ENCODE measurements at regions not wholly inside any gene's neighbourhood (a gene's known extent, or its start where the extent isn't known, plus 50 kb on each side); places are given as distances from the start of the nearest gene placed in this dataset.

DNA sequence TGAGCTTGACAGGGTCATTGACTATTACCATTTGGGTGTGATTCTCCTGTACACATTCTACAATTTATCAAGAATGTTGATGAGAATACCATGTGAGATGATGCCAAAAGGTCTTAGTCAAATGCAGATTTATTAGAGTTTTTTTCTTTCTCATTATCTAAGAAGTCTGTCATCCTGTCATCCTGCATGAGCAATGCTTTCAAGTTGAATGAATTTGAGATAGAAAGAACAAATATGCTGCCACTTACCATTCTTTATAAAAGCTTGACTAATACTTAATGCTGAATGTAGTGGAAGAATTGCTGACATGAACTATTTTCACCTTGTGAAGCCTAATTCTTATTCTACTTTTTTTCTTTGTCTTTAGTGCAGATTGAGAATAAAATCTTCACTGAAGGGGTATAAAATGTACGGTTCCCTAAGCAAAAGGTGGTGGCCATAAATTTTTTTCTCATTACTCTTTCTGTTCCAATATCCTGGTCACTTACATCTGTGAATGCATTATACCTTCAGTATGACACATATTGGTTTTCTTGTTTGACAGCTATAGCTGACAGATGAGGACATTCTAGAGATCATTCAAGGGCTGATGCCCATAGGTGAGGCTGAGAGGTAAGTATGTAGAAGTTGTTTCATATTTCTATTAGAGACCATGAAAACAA lies 1434.7 kb downstream of the SLITRK1 start:
- Histone ChIP-seq H3K27me3 (ENCODE audit: control insufficient read depth, insufficient read depth, low read length) (no peaks in the 10 kb centered on the region), H3K4me1 (ENCODE audit: control insufficient read depth, insufficient read depth, low read length) (no peaks in the 10 kb centered on the region), H3K4me3 (ENCODE audit: low read length) (no peak overlapping the region), H3K36me3 (ENCODE audit: control insufficient read depth, insufficient read depth, low read length) (no peaks in the 10 kb centered on the region), H3K9me3 (ENCODE audit: control insufficient read depth, insufficient read depth, low read length) (no peaks in the 10 kb centered on the region), H3K27ac (ENCODE audit: low read length) (no peak overlapping the region)
- WGBS (ENCODE audit: insufficient coverage, insufficient read length) = no CpG with 5 or more reads among the region's 1 CpG
- DNase-seq (ENCODE audit: low read depth, low spot score) = no peak

DNA sequence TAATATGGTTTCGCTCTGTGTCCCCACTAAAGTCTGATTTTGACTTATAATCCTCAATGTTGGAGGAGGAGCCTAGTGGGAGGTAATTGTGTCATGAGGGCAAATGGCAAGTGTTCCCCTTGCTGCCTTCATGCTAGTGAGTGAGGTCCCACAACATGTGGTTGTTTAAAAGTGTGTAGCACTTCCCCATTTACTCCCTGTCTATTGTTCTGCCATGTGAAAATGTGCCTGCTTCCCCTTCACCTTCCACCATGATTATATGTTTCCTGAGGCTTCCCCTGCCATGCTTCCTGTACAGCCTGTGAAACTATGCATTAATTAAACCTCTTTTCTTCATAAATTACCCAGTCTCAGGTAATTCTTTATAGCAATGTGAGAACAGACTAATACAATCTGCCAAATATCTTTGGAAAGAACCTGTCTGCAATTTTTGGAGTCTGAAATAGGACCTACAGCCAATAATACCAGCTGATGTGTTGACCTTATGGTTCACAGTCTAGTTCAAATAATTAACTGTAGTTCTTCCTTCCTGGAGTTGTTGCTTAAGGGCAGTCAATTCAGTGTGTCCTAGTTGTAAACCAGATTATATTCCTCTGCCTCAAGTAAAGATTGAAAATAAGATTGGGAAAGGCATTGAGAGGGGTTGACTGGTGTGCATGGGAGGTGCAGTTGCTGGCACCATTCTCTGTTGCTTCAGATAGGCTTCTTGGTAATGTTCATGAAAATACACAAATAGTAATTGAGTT lies 1442.9 kb downstream of the SLITRK1 start:
- Histone ChIP-seq H3K27me3 (ENCODE audit: control insufficient read depth, insufficient read depth, low read length) (no peaks in the 10 kb centered on the region), H3K9me3 (ENCODE audit: control insufficient read depth, insufficient read depth, low read length) (no peaks in the 10 kb centered on the region), H3K27ac (ENCODE audit: low read length) (no peak overlapping the region), H3K4me1 (ENCODE audit: control insufficient read depth, insufficient read depth, low read length) (no peaks in the 10 kb centered on the region), H3K36me3 (ENCODE audit: control insufficient read depth, insufficient read depth, low read length) (no peaks in the 10 kb centered on the region), H3K4me3 (ENCODE audit: low read length) (no peak overlapping the region)
- WGBS (ENCODE audit: insufficient coverage, insufficient read length) = no CpG with 5 or more reads among the region's 1 CpG
- no peak for DNase-seq (ENCODE audit: low read depth, low spot score)

DNA sequence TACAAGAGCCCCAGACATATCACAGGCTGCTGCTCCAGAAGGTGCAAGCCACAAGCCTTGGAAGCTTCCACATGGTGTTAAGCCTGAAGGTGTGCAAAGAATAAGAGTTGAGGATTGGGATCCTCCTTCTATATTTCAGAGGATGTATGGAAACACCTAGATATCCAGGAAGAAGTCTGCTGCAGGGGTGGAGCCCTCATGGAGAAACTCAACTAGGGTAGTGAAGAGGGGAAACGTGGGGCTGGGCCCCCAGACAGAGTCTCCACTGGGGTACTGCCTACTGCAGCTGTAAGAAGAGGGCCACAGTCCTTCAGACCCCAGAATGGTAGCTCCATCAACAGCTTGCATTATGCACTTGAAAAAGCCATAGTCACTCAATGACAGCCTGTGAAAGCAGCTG lies 1444.0 kb downstream of the SLITRK1 start:
- no peaks in the 10 kb centered on the region for H3K9me3 ChIP-seq (ENCODE audit: control insufficient read depth, insufficient read depth, low read length)
- WGBS (ENCODE audit: insufficient coverage, insufficient read length) = no CpG with 5 or more reads among the region's 1 CpG
- no peaks in the 10 kb centered on the region for H3K4me1 ChIP-seq (ENCODE audit: control insufficient read depth, insufficient read depth, low read length)
- DNase-seq (ENCODE audit: low read depth, low spot score) = no peak
- no peaks in the 10 kb centered on the region for H3K36me3 ChIP-seq (ENCODE audit: control insufficient read depth, insufficient read depth, low read length)
- no peak overlapping the region for H3K27ac ChIP-seq (ENCODE audit: low read length)
- no peaks in the 10 kb centered on the region for H3K27me3 ChIP-seq (ENCODE audit: control insufficient read depth, insufficient read depth, low read length)
- no peak overlapping the region for H3K4me3 ChIP-seq (ENCODE audit: low read length)

DNA sequence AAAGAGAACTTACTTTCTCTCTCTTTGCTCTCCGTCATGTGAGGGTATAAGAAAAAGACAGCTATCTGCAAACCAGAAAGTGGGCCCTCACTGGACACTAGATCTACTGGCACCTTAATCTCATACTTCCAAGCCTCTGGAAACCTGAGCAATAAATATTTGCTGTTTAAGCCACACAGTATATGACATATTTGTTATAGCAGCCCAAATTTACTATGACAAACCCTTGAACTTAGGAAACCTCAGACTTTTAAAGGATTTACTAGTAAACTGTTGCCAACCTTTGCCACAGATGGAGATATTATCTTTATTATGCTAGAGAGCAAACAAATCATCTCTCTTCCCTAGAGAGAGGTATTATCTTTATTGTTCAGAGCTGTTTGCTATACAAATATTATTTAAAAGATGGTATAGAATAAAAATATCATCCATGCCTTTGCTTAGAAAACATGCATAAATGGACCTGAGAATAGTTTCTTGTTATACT lies 1446.1 kb downstream of the SLITRK1 start:
- WGBS (ENCODE audit: insufficient coverage, insufficient read length) = no CpG with 5 or more reads among the region's 1 CpG
- no peak for DNase-seq (ENCODE audit: low read depth, low spot score)
- H3K27me3 ChIP-seq (ENCODE audit: control insufficient read depth, insufficient read depth, low read length) = no peaks in the 10 kb centered on the region
- H3K27ac ChIP-seq (ENCODE audit: low read length) = no peak overlapping the region
- no peaks in the 10 kb centered on the region for H3K4me1 ChIP-seq (ENCODE audit: control insufficient read depth, insufficient read depth, low read length)
- no peaks in the 10 kb centered on the region for H3K9me3 ChIP-seq (ENCODE audit: control insufficient read depth, insufficient read depth, low read length)
- H3K36me3 ChIP-seq (ENCODE audit: control insufficient read depth, insufficient read depth, low read length) = no peaks in the 10 kb centered on the region
- H3K4me3 ChIP-seq (ENCODE audit: low read length) = no peak overlapping the region

DNA sequence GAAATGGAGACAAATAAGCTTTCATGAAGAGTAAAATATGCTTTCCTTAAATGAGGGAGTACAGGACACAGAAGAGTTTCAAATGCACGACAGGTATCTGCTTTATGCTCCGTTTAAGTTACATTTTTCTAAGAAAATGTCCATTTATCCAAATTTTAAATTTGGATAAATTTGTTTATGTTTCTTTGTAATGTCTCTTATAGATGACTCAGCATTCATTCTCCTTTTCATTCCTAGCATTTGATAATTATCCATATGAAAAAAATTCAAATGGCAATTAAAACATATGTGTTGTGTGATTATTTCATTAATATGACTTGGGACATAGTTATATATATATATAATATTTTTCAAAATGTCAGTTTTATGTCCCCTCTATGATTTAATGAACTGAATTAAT lies 1449.3 kb downstream of the SLITRK1 start:
- H3K36me3 ChIP-seq (ENCODE audit: control insufficient read depth, insufficient read depth, low read length) = no peaks in the 10 kb centered on the region
- H3K4me3 ChIP-seq (ENCODE audit: low read length) = no peak overlapping the region
- H3K27me3 ChIP-seq (ENCODE audit: control insufficient read depth, insufficient read depth, low read length) = no peaks in the 10 kb centered on the region
- H3K4me1 ChIP-seq (ENCODE audit: control insufficient read depth, insufficient read depth, low read length) = no peaks in the 10 kb centered on the region
- DNase-seq (ENCODE audit: low read depth, low spot score) = no peak
- no peak overlapping the region for H3K27ac ChIP-seq (ENCODE audit: low read length)
- no peaks in the 10 kb centered on the region for H3K9me3 ChIP-seq (ENCODE audit: control insufficient read depth, insufficient read depth, low read length)
- WGBS (ENCODE audit: insufficient coverage, insufficient read length) = no CpG with 5 or more reads among the region's 2 CpGs

DNA sequence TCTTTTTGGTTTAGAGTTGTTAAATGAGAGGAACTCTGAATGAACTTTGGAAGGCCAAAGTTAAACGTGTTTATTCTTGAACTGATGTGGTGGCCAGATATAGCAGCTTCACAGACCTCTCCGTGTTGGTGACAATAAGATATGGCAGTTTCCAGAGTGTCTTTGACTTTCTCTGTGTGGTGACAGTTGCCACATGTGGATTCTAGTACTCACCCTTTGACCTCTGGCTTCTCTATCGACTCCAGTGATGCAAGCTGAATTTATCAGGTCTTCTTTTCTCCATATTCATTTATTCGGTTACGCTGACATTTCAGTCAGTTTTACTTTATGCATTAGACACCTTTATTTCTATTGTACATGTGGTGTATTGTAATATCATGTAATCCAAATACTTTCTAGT lies 1469.5 kb downstream of the SLITRK1 start:
- no peak for DNase-seq (ENCODE audit: low read depth, low spot score)
- no peaks in the 10 kb centered on the region for H3K9me3 ChIP-seq (ENCODE audit: control insufficient read depth, insufficient read depth, low read length)
- H3K36me3 ChIP-seq (ENCODE audit: control insufficient read depth, insufficient read depth, low read length) = no peaks in the 10 kb centered on the region
- H3K4me3 ChIP-seq (ENCODE audit: low read length) = no peak overlapping the region
- H3K4me1 ChIP-seq (ENCODE audit: control insufficient read depth, insufficient read depth, low read length) = no peaks in the 10 kb centered on the region
- no CpG with 5 or more reads among the region's 5 CpGs for WGBS (ENCODE audit: insufficient coverage, insufficient read length)
- H3K27ac ChIP-seq (ENCODE audit: low read length) = no peak overlapping the region
- no peaks in the 10 kb centered on the region for H3K27me3 ChIP-seq (ENCODE audit: control insufficient read depth, insufficient read depth, low read length)

DNA sequence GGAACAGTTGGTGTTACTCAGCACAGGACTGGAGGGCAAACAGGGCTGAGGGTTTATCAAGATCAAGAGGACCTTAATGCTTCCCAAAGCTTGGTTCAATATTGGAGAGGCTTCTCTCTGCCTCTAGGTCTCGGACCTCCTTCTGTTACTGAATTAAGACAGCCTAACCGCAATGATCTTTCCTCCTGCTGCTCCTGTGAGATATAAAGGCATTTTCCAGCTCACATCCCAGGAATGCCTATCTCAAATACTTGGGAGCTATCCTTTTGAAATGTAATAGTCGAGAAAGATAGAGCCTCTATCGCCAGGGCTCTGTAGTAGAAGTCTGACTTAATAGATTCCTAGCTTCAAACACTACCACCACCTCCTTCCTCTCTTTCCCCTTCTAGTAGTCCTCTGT lies 1475.0 kb downstream of the SLITRK1 start:
- no peaks in the 10 kb centered on the region for H3K9me3 ChIP-seq (ENCODE audit: control insufficient read depth, insufficient read depth, low read length)
- no peak overlapping the region for H3K4me3 ChIP-seq (ENCODE audit: low read length)
- H3K27me3 ChIP-seq (ENCODE audit: control insufficient read depth, insufficient read depth, low read length) = no peaks in the 10 kb centered on the region
- DNase-seq (ENCODE audit: low read depth, low spot score) = no peak
- H3K4me1 ChIP-seq (ENCODE audit: control insufficient read depth, insufficient read depth, low read length) = no peaks in the 10 kb centered on the region
- H3K27ac ChIP-seq (ENCODE audit: low read length) = no peak overlapping the region
- no peaks in the 10 kb centered on the region for H3K36me3 ChIP-seq (ENCODE audit: control insufficient read depth, insufficient read depth, low read length)
- no CpG with 5 or more reads among the region's 4 CpGs for WGBS (ENCODE audit: insufficient coverage, insufficient read length)

DNA sequence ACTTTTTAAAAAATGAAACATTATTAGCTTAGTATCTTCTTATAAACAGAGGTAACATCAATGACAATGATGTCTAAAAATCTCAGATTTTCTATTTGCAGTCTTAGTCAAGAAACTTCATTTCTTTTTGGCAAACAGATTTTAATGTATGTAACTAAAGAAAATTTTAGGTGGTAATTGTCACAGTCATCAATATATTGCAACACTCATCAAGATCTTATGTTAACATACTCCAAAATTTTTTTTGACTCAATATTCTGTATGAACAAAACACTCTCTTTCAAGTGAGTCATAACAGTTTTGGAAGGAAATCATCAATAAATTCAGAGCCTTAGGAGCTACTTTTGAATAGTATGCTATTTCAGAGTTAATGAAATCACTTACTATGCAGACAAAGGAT lies 1507.6 kb downstream of the SLITRK1 start:
- no peaks in the 10 kb centered on the region for H3K27me3 ChIP-seq (ENCODE audit: control insufficient read depth, insufficient read depth, low read length)
- no peak overlapping the region for H3K4me3 ChIP-seq (ENCODE audit: low read length)
- no peaks in the 10 kb centered on the region for H3K36me3 ChIP-seq (ENCODE audit: control insufficient read depth, insufficient read depth, low read length)
- no peak overlapping the region for H3K27ac ChIP-seq (ENCODE audit: low read length)
- H3K9me3 ChIP-seq (ENCODE audit: control insufficient read depth, insufficient read depth, low read length) = no peaks in the 10 kb centered on the region
- no peak for DNase-seq (ENCODE audit: low read depth, low spot score)
- H3K4me1 ChIP-seq (ENCODE audit: control insufficient read depth, insufficient read depth, low read length) = no peaks in the 10 kb centered on the region

DNA sequence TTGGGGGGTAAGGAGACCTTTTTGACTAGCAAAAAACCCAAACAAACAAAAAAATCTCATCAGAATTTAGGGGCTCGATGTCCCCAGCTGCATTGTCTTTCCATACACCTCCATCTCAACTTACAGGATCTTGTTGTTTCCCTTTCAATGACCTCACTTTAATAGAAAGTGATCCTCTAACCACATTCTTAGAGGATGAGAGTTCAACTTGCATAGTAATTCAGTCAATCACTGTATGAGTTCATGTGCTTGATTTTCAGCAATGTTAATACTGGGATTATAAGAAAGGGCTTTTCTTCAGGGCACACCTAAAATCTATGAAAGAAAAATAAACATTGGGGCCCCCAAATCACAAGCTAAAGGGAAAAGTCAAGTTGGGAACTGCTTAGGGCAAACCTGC lies 1512.0 kb downstream of the SLITRK1 start:
- WGBS (ENCODE audit: insufficient coverage, insufficient read length) = no CpG with 5 or more reads among the region's 1 CpG

DNA sequence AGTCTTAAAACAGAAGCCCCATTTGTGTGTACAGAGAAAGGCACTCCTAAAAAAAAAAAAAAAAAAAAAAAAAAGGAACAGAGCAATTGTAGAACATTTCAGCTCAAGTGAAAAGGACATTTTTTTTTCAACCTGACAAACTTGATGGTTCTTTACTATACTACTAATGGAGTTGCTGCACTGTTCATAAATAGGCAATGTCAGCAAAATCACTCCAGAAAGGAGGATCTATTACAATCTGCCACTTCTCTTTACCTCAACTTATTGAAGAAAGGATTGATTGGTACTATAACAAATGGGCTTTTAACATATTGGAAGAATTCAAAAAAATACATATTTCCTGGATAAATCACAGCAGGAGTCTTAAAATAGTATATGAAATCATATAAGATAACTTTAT lies 1517.7 kb downstream of the SLITRK1 start:
- H3K9me3 ChIP-seq (ENCODE audit: control insufficient read depth, insufficient read depth, low read length) = no peaks in the 10 kb centered on the region
- H3K27ac ChIP-seq (ENCODE audit: low read length) = no peak overlapping the region
- H3K36me3 ChIP-seq (ENCODE audit: control insufficient read depth, insufficient read depth, low read length) = no peaks in the 10 kb centered on the region
- no peaks in the 10 kb centered on the region for H3K27me3 ChIP-seq (ENCODE audit: control insufficient read depth, insufficient read depth, low read length)
- no peaks in the 10 kb centered on the region for H3K4me1 ChIP-seq (ENCODE audit: control insufficient read depth, insufficient read depth, low read length)
- H3K4me3 ChIP-seq (ENCODE audit: low read length) = no peak overlapping the region
- no peak for DNase-seq (ENCODE audit: low read depth, low spot score)

More for the DNA sequence above, 1512.0 kb downstream of the SLITRK1 start:
- Histone ChIP-seq H3K27ac (ENCODE audit: low read length) (no peak overlapping the region), H3K27me3 (ENCODE audit: control insufficient read depth, insufficient read depth, low read length) (no peaks in the 10 kb centered on the region), H3K4me1 (ENCODE audit: control insufficient read depth, insufficient read depth, low read length) (no peaks in the 10 kb centered on the region), H3K36me3 (ENCODE audit: control insufficient read depth, insufficient read depth, low read length) (no peaks in the 10 kb centered on the region), H3K9me3 (ENCODE audit: control insufficient read depth, insufficient read depth, low read length) (no peaks in the 10 kb centered on the region), H3K4me3 (ENCODE audit: low read length) (no peak overlapping the region)
- DNase-seq (ENCODE audit: low read depth, low spot score) = no peak

DNA sequence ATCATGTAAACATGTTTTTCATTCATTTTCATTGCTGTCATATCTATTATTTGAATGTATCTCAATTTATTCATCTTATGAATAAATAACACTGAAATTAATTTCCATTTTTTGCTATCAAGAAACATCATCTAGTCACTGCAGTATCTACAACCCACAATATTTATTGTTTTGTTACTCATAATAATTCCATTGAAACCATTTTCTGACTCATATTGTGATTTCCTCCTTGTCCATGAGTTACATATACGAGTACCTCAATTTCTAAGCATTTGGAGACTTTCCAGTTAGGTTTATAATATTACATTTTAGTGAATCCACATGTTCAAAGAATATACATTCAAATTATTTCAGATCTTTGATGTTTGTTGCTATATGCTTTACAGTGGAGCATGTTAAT lies 1524.0 kb downstream of the SLITRK1 start:
- Histone ChIP-seq H3K27me3 (ENCODE audit: control insufficient read depth, insufficient read depth, low read length) (no peaks in the 10 kb centered on the region), H3K4me1 (ENCODE audit: control insufficient read depth, insufficient read depth, low read length) (no peaks in the 10 kb centered on the region), H3K36me3 (ENCODE audit: control insufficient read depth, insufficient read depth, low read length) (no peaks in the 10 kb centered on the region), H3K4me3 (ENCODE audit: low read length) (no peak overlapping the region), H3K9me3 (ENCODE audit: control insufficient read depth, insufficient read depth, low read length) (no peaks in the 10 kb centered on the region), H3K27ac (ENCODE audit: low read length) (no peak overlapping the region)
- no CpG with 5 or more reads among the region's 1 CpG for WGBS (ENCODE audit: insufficient coverage, insufficient read length)
- no peak for DNase-seq (ENCODE audit: low read depth, low spot score)
